Endothelial cell of umbilical vein (primary cell): ENCODE measurements at regions not wholly inside any gene's neighbourhood (a gene's known extent, or its start where the extent isn't known, plus 50 kb on each side); places are given as distances from the start of the nearest gene placed in this dataset.

Experiments used
- BruUV-seq: library from RNA; stranded (reverse); fragments of 400-500 nt; replicated peaks from 2 replicates; lab custom pipeline; 2021; lab: Mats Ljungman, UMichigan
- CTCF ChIA-PET: fragments of 300-600, 350-600 bp; sonication (Branson Sonifier 250); formaldehyde crosslinking; loops from one replicate; lab custom pipeline; 2021; ENCODE audit warnings: antibody characterized with exemption, inconsistent platforms; lab: Charles Lee
- POLR2A ChIA-PET: fragments of 300-600, 350-600 bp; sonication (Branson Sonifier 250); formaldehyde crosslinking; loops from one replicate; lab custom pipeline; 2021; ENCODE audit warnings: antibody characterized with exemption, inconsistent platforms; lab: Charles Lee
- DNase-seq: peaks from one replicate; pipeline ENCODE4 v3.0.0-alpha.2; 2011; ENCODE audit warnings: low read depth, low spot score
- FAIRE-seq: peaks from 2 replicates; lab custom pipeline; 2011; peaks lifted over from hg19 to GRCh38; lab: Jason Lieb, UNC
- H2AFZ ChIP-seq: 2 replicates; pipeline ENCODE4 v1.6.0; 2012; ENCODE audit warnings: low read depth, low read length, control low read depth, inconsistent platforms
- H3K27ac ChIP-seq: 2 replicates; pipeline ENCODE4 v1.5.1; 2011; ENCODE audit warnings: low read depth, mild to moderate bottlenecking, control low read depth, low read length, moderate library complexity; ENCODE audit not compliant: insufficient read depth
- H3K27me3 ChIP-seq, 2 experiments: 2 replicates each; pipeline versions ENCODE4 v1.6.0 to v1.6.1; 2011; ENCODE audit warnings: low read length in 2 of 2, mixed read lengths in 1 of 2; ENCODE audit not compliant: control insufficient read depth in 2 of 2, insufficient read depth in 2 of 2
- H3K36me3 ChIP-seq, 2 experiments: 2 replicates in 1 of 2; 3 replicates in 1 of 2; pipeline ENCODE4 v1.5.1; 2011; ENCODE audit warnings: low read length in 2 of 2, mild to moderate bottlenecking in 1 of 2, moderate library complexity in 1 of 2; ENCODE audit not compliant: control insufficient read depth in 2 of 2, insufficient read depth in 2 of 2; ENCODE audit errors: extremely low read depth in 1 of 2
- H3K4me1 ChIP-seq: 3 replicates; pipeline ENCODE4 v1.5.1; 2011; ENCODE audit warnings: mild to moderate bottlenecking, low read length; ENCODE audit not compliant: control insufficient read depth, insufficient read depth; ENCODE audit errors: extremely low read depth
- H3K4me2 ChIP-seq: 2 replicates; pipeline ENCODE4 v1.6.1; 2011; ENCODE audit warnings: low read length, control low read depth, mixed read lengths; ENCODE audit not compliant: insufficient read depth
- H3K4me3 ChIP-seq, 3 experiments: fragments of 200-600 bp in 1 of 3; sonication (generic), shearing (Covaris generic) in 1 of 3; replicated peaks in 1 of 3; 2 replicates each; pipeline ENCODE4 v1.5.1; 2011 to 2016; ENCODE audit warnings: control low read depth in 3 of 3, low read length in 3 of 3, mild to moderate bottlenecking in 2 of 3, inconsistent platforms in 1 of 3, low read depth in 1 of 3, moderate library complexity in 1 of 3; ENCODE audit not compliant: insufficient read depth in 1 of 3
- H3K79me2 ChIP-seq: 2 replicates; pipeline ENCODE4 v1.6.0; 2012; ENCODE audit warnings: low read length, inconsistent platforms; ENCODE audit not compliant: control insufficient read depth, insufficient read depth
- H3K9ac ChIP-seq: replicated peaks from 2 replicates; pipeline ENCODE3; 2011; ENCODE audit warnings: low read length, control low read depth; ENCODE audit not compliant: insufficient read depth; ENCODE audit errors: extremely low read depth
- H3K9me1 ChIP-seq: replicated peaks from 3 replicates; pipeline ENCODE4 v1.6.0; 2011; ENCODE audit warnings: mild to moderate bottlenecking, low read length; ENCODE audit not compliant: control insufficient read depth, insufficient read depth; ENCODE audit errors: extremely low read depth
- H3K9me3 ChIP-seq: replicated peaks from 2 replicates; pipeline ENCODE4 v1.5.1; 2012; ENCODE audit warnings: low read length, inconsistent platforms; ENCODE audit not compliant: control insufficient read depth, insufficient read depth
- H4K20me1 ChIP-seq: replicated peaks from 2 replicates; pipeline ENCODE3; 2011; ENCODE audit warnings: mild to moderate bottlenecking, low read length; ENCODE audit not compliant: control insufficient read depth, insufficient read depth; ENCODE audit errors: extremely low read depth
- CTCF ChIP-seq, 2 donors: IDR thresholded peaks; 1 replicate in 1 of 2; 2 replicates in 1 of 2; pipeline ENCODE4 v1.5.1; 2011; ENCODE audit warnings: low read length in 2 of 2, mild to moderate bottlenecking in 2 of 2, moderate library complexity in 2 of 2, control low read depth in 1 of 2, inconsistent platforms in 1 of 2, low read depth in 1 of 2; ENCODE audit not compliant: insufficient read depth in 1 of 2; ENCODE audit errors: extremely low read depth in 1 of 2
- EZH2 ChIP-seq: IDR thresholded peaks from 2 replicates; pipeline ENCODE4 v1.6.1; 2012; ENCODE audit warnings: borderline replicate concordance, low read depth, mild to moderate bottlenecking, moderate library complexity, low read length, inconsistent platforms; ENCODE audit not compliant: severe bottlenecking
- FOS ChIP-seq: IDR thresholded peaks from 2 replicates; pipeline ENCODE4 v1.6.1; 2011; ENCODE audit warnings: mild to moderate bottlenecking, low read length, moderate library complexity, borderline replicate concordance; ENCODE audit not compliant: insufficient read depth
- GATA2 ChIP-seq: IDR thresholded peaks from 2 replicates; pipeline ENCODE4 v1.7.0; 2011; ENCODE audit warnings: low read depth, mild to moderate bottlenecking, moderate library complexity, mixed read lengths, low read length; ENCODE audit not compliant: insufficient read length, insufficient read depth
- JUN ChIP-seq: IDR thresholded peaks from 2 replicates; pipeline ENCODE4 v1.6.1; 2011; ENCODE audit warnings: borderline replicate concordance, low read depth; ENCODE audit not compliant: insufficient read length, insufficient read depth
- MAX ChIP-seq: IDR thresholded peaks from 2 replicates; pipeline ENCODE4 v1.6.1; 2011; ENCODE audit not compliant: insufficient read depth, insufficient read length
- MYC ChIP-seq: IDR thresholded peaks from one replicate; pipeline ENCODE4 v1.6.1; 2011; ENCODE audit warnings: mild to moderate bottlenecking, low read depth, low read length
- POLR2A ChIP-seq: IDR thresholded peaks from 2 replicates; pipeline ENCODE4 v1.6.1; 2012; ENCODE audit warnings: low read depth, mild to moderate bottlenecking, control low read depth, low read length
- POLR2AphosphoS5 ChIP-seq: IDR thresholded peaks from 2 replicates; pipeline ENCODE4 v1.6.1; 2012; ENCODE audit warnings: low read depth, mild to moderate bottlenecking, control low read depth, low read length, moderate library complexity; ENCODE audit not compliant: insufficient read depth
- dilution Hi-C: fragments of 300-500 bp; cut with MboI; formaldehyde crosslinking; loops from one replicate; pipeline ENCODE4 v1.15.0; 2019; ENCODE audit warnings: low sequenced_read_pairs; ENCODE audit not compliant: extremely low pct_ligation_motif_present
- intact Hi-C: fragments of 100-400 bp; cut with micrococcal nuclease; formaldehyde crosslinking; loops from one replicate; pipeline ENCODE4 v1.10.0; 2022

GRCh38 chr9:135376511-135377265, 102.9 kb upstream of the PPP1R26 start:
- H3K4me1 ChIP-seq: no peaks in the 10 kb centered on the region
- H3K27me3 ChIP-seq: no peaks in the 10 kb centered on the region
- H3K4me3 ChIP-seq: no peak overlapping the region
- FAIRE-seq: no peak
- H4K20me1 ChIP-seq: no peaks in the 10 kb centered on the region
- POLR2A ChIA-PET: no interaction called here
- no peaks in the 10 kb centered on the region for H3K9me1 ChIP-seq
- H3K79me2 ChIP-seq: no peaks in the 10 kb centered on the region
- BruUV-seq: no TSS peak
- no peak overlapping the region for H3K27ac ChIP-seq
- H2AFZ ChIP-seq: no peak overlapping the region
- no peak overlapping the region for H3K9ac ChIP-seq
- intact Hi-C loops (no loop called here), dilution Hi-C loops (no loop called here)
- DNase-seq: no peak
- CTCF ChIA-PET: no interaction called here
- no peak overlapping the region for H3K4me2 ChIP-seq
- no peaks in the 10 kb centered on the region for H3K36me3 ChIP-seq
- H3K9me3 ChIP-seq: no peaks in the 10 kb centered on the region
- TF ChIP-seq EZH2: no peak

- ChIA-PET POLR2A (no interaction called here), CTCF (no interaction called here)
- Histone ChIP-seq H3K4me2 (no peak overlapping the region), H3K36me3 (no peaks in the 10 kb centered on the region), H3K9me3 (no peaks in the 10 kb centered on the region), H3K79me2 (no peaks in the 10 kb centered on the region), H2AFZ (no peak overlapping the region), H3K27ac (no peak overlapping the region), H3K9me1 (no peaks in the 10 kb centered on the region), H3K9ac (no peak overlapping the region), H3K4me3 (no peak overlapping the region), H3K4me1 (no peaks in the 10 kb centered on the region), H3K27me3 (no peaks in the 10 kb centered on the region), H4K20me1 (no peaks in the 10 kb centered on the region)
- intact Hi-C loops: no loop called here
- dilution Hi-C loops: no loop called here
- BruUV-seq: no TSS peak
- TF ChIP-seq CTCF (IDR thresholded peaks at IDR 0.05; ENCODE audit: extremely low read depth in 1 of 2, insufficient read depth in 1 of 2, low read depth in 1 of 2, low read length in 2 of 2) (no peak), JUN (no peak), GATA2 (no peak), EZH2 (no peak), POLR2AphosphoS5 (no peak), MAX (no peak), POLR2A (no peak), FOS (no peak), MYC (no peak)
- FAIRE-seq: no peak
- DNase-seq: no peak
Measured at GRCh38 chr9:135377431-135377830, 102.2 kb upstream of the PPP1R26 start.
